Panc1 (cell line): ENCODE measurements at regions not wholly inside any gene's neighbourhood (a gene's known extent, or its start where the extent isn't known, plus 50 kb on each side); places are given as distances from the start of the nearest gene placed in this dataset.
A peak's percentile ranks its signal among the peaks of the same experiment; 100 is the strongest.

ENCODE experiments used
- ATAC-seq: fragments of 200-7000 bp; cut with Tn5 transposase; 2 replicates; pipeline ENCODE4 v1.9.1; 2020; ENCODE audit warnings: mild to moderate bottlenecking, moderate library complexity
- BruUV-seq: library from RNA; stranded (reverse); fragments of 400-500 nt; replicated peaks from 2 replicates; lab custom pipeline; 2021; lab: Mats Ljungman, UMichigan
- CTCF ChIA-PET: fragments of 300-600 bp; sonication (Branson Sonifier 250); formaldehyde crosslinking; loops from one replicate; lab custom pipeline; 2022; ENCODE audit warnings: antibody characterized with exemption; lab: Charles Lee
- POLR2A ChIA-PET: fragments of 300-600 bp; sonication (Branson Sonifier 250); formaldehyde crosslinking; loops from one replicate; lab custom pipeline; 2022; ENCODE audit warnings: antibody characterized with exemption; lab: Charles Lee
- DNase-seq: peaks from one replicate; pipeline ENCODE4 v3.0.0-alpha.2; 2010; ENCODE audit warnings: low read depth, low spot score
- H3K27ac ChIP-seq: 2 replicates; pipeline ENCODE4 v1.5.1; 2011; ENCODE audit warnings: mild to moderate bottlenecking, low read length, inconsistent platforms
- H3K27me3 ChIP-seq: fragments of 200-500 bp; sonication (Bioruptor generic); 2 replicates; pipeline ENCODE4 v1.6.0; 2014; ENCODE audit warnings: low read length, inconsistent platforms; ENCODE audit not compliant: control insufficient read depth, insufficient read depth
- H3K36me3 ChIP-seq: fragments of 200-500 bp; sonication (Bioruptor generic); 2 replicates; pipeline ENCODE4 v1.5.1; 2014; ENCODE audit warnings: inconsistent platforms, mild to moderate bottlenecking, low read length, moderate library complexity; ENCODE audit not compliant: control insufficient read depth, insufficient read depth
- H3K4me1 ChIP-seq: 2 replicates; pipeline ENCODE4 v1.5.1; 2011; ENCODE audit warnings: inconsistent platforms, mild to moderate bottlenecking, low read length, moderate library complexity; ENCODE audit not compliant: control insufficient read depth, insufficient read depth
- H3K4me3 ChIP-seq, 2 experiments: 2 replicates each; pipeline ENCODE4 v1.5.1; 2011 to 2012; ENCODE audit warnings: low read depth in 2 of 2, low read length in 2 of 2, mild to moderate bottlenecking in 2 of 2, inconsistent platforms in 1 of 2, moderate library complexity in 1 of 2
- H3K9me3 ChIP-seq: fragments of 200-500 bp; sonication (Bioruptor generic); 2 replicates; pipeline ENCODE4 v1.5.1; 2014; ENCODE audit warnings: low read depth, mild to moderate bottlenecking, inconsistent platforms, low read length, moderate library complexity; ENCODE audit not compliant: control insufficient read depth, insufficient read depth
- POLR2AphosphoS5 ChIP-seq: IDR thresholded peaks from 2 replicates; pipeline ENCODE4 v1.6.1; 2012; ENCODE audit warnings: mild to moderate bottlenecking, low read depth, low read length, moderate library complexity
- SIN3A ChIP-seq: IDR thresholded peaks from 2 replicates; pipeline ENCODE4 v1.6.1; 2012; ENCODE audit warnings: low read depth, mild to moderate bottlenecking, low read length, moderate library complexity, borderline replicate concordance; ENCODE audit not compliant: insufficient read depth
- TCF7L2 ChIP-seq: IDR thresholded peaks from 2 replicates; pipeline ENCODE4 v1.6.1; 2011; ENCODE audit warnings: mild to moderate bottlenecking, low read depth, low read length, inconsistent platforms
- in situ Hi-C: cut with HindIII; loops from 2 replicates; pipeline ENCODE4 v1.10.0; 2016; ENCODE audit warnings: low sequenced_read_pairs, low pct_unique_long_range_greater_than_20kb
- intact Hi-C: fragments of 100-400 bp; cut with micrococcal nuclease; formaldehyde crosslinking; loops from one replicate; pipeline ENCODE4 v1.10.0; 2022; ENCODE audit not compliant: unreplicated experiment
- TF ChIP-seq, protein P1 (sequence below), 2 experiments: IDR thresholded peaks; 2 replicates each; pipeline ENCODE4 v1.6.1; 2011 to 2012; ENCODE audit warnings: low read depth in 2 of 2, control low read depth in 1 of 2, low read length in 1 of 2, mild to moderate bottlenecking in 1 of 2, moderate library complexity in 1 of 2; ENCODE audit not compliant: insufficient read depth in 1 of 2
- TF ChIP-seq, protein P2 (sequence below): fragments of 450-650 bp; IDR thresholded peaks from 2 replicates; pipeline ENCODE4 v1.5.1; 2017; ENCODE audit warnings: mild to moderate bottlenecking

DNA sequence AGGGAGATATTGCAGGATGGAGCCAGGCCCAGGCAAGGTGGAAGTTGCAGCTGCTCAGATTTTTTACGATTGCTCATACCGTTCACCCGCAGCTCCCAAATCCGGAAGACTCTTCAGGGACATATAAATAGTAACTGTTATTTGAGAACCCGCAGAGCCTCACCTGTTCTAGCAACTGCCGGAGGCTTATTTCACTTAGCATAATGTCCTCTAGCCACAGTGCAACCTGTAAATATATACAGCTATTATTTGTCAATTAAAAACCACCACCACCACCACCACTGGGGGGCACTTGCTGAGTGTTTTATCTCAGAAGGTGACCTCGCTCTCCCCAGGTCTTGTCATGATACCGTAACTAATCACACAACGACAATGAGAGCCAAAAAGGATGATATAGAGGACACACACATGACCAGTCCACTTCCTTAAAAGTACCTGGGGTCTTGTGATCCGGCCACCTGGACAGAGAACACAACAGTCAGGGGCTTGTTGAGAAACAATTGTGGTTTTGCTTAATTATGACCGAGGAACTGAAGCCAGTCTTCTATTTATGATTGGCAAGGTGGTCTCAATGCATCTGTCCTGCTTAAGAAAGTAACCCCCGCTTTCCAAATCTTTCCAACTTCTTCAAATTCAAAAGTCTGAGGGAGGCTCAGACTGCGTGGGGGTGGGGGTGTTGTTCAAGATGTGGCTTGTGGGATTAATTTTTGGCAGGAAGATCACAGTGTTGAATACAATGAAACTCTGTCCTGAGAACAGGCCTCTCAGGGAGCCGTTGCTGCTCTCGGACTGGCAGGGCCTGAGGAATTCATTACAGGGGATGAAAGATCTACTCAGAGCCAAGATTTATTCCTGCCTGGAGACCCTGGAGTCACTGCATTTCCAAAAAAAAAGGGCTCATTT is 72.3 kb upstream of the PRNP start:
- in situ Hi-C loops (no loop called here), intact Hi-C loops (loop anchor here (2.0 kb wide), 1 partner anchor 107 kb away; the partner anchor contains the start of gene PRND)
- Histone ChIP-seq H3K27ac (no peak overlapping the region), H3K9me3 (no peaks in the 10 kb centered on the region), H3K4me3 (no peak overlapping the region), H3K27me3 (no peaks in the 10 kb centered on the region), H3K36me3 (no peaks in the 10 kb centered on the region), H3K4me1 (no peaks in the 10 kb centered on the region)
- DNase-seq (peak; percentile 18), ATAC-seq (peak; percentile 85)
- TF ChIP-seq, protein P1, sequence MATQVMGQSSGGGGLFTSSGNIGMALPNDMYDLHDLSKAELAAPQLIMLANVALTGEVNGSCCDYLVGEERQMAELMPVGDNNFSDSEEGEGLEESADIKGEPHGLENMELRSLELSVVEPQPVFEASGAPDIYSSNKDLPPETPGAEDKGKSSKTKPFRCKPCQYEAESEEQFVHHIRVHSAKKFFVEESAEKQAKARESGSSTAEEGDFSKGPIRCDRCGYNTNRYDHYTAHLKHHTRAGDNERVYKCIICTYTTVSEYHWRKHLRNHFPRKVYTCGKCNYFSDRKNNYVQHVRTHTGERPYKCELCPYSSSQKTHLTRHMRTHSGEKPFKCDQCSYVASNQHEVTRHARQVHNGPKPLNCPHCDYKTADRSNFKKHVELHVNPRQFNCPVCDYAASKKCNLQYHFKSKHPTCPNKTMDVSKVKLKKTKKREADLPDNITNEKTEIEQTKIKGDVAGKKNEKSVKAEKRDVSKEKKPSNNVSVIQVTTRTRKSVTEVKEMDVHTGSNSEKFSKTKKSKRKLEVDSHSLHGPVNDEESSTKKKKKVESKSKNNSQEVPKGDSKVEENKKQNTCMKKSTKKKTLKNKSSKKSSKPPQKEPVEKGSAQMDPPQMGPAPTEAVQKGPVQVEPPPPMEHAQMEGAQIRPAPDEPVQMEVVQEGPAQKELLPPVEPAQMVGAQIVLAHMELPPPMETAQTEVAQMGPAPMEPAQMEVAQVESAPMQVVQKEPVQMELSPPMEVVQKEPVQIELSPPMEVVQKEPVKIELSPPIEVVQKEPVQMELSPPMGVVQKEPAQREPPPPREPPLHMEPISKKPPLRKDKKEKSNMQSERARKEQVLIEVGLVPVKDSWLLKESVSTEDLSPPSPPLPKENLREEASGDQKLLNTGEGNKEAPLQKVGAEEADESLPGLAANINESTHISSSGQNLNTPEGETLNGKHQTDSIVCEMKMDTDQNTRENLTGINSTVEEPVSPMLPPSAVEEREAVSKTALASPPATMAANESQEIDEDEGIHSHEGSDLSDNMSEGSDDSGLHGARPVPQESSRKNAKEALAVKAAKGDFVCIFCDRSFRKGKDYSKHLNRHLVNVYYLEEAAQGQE (IDR thresholded peaks at IDR 0.05; ENCODE audit: insufficient read depth in 1 of 2, low read depth in 2 of 2, low read length in 1 of 2): no peak
- TF ChIP-seq, protein P2, sequence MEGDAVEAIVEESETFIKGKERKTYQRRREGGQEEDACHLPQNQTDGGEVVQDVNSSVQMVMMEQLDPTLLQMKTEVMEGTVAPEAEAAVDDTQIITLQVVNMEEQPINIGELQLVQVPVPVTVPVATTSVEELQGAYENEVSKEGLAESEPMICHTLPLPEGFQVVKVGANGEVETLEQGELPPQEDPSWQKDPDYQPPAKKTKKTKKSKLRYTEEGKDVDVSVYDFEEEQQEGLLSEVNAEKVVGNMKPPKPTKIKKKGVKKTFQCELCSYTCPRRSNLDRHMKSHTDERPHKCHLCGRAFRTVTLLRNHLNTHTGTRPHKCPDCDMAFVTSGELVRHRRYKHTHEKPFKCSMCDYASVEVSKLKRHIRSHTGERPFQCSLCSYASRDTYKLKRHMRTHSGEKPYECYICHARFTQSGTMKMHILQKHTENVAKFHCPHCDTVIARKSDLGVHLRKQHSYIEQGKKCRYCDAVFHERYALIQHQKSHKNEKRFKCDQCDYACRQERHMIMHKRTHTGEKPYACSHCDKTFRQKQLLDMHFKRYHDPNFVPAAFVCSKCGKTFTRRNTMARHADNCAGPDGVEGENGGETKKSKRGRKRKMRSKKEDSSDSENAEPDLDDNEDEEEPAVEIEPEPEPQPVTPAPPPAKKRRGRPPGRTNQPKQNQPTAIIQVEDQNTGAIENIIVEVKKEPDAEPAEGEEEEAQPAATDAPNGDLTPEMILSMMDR: peak; percentile 74
- no peak for TF ChIP-seq SIN3A
- no TSS peak for BruUV-seq
- ChIA-PET CTCF (interaction anchor here (0.5 to 0.9 kb wide), 5 partner anchors 18 to 345 kb away, joined by 3 to 4 read pairs (median 3); partner anchors contain the start of gene PRND), POLR2A (no interaction called here)

DNA sequence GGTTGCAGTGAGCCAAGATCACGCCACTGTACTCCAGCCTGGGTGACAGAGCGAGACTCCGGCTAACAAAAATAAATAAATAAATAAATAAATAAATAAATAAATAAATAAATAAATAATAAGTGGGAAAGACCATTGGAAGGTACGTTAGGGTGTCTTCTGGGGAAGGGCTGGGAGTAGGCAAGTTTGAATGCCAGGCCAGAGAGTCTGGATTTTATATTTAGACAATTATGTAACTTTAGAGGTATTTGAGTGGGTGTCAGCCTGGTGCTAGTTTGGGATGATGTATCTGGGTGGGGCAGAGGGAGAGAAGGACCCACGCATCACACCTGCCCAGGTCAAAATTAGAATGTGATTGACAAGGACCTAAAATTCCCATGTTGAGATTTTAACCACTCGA is 73.1 kb upstream of the PRNP start:
- ChIA-PET CTCF (interaction anchor here (0.6 to 0.9 kb wide), 4 partner anchors 19 to 344 kb away, joined by 3 to 4 read pairs (median 3); partner anchors contain the start of gene PRND), POLR2A (no interaction called here)
- Histone ChIP-seq H3K27ac (no peak overlapping the region), H3K9me3 (no peaks in the 10 kb centered on the region), H3K4me3 (no peak overlapping the region), H3K4me1 (no peaks in the 10 kb centered on the region), H3K27me3 (no peaks in the 10 kb centered on the region), H3K36me3 (no peaks in the 10 kb centered on the region)
- intact Hi-C loops: no loop called here
- in situ Hi-C loops: no loop called here
- DNase-seq (no peak), ATAC-seq (no peak)
- BruUV-seq: no TSS peak
- TF ChIP-seq TCF7L2: no peak
- TF ChIP-seq, protein P2: no peak
- TF ChIP-seq, protein P1 (IDR thresholded peaks at IDR 0.05; ENCODE audit: insufficient read depth in 1 of 2, low read depth in 2 of 2, low read length in 1 of 2): no peak
- TF ChIP-seq SIN3A: no peak
- TF ChIP-seq POLR2AphosphoS5: no peak
